Gastrocnemius medialis (tissue), 4 donors: ENCODE measurements at regions not wholly inside any gene's neighbourhood (a gene's known extent, or its start where the extent isn't known, plus 50 kb on each side); places are given as distances from the start of the nearest gene placed in this dataset.

Source experiments
- CTCF ChIP-seq, 5 experiments: fragments of 450-650 bp in 3 of 5; fragments of 200-600 bp in 2 of 5; sonication (generic) in 2 of 5; IDR thresholded peaks in 4 of 5; conservative IDR thresholded peaks in 1 of 5; 1 replicate in 4 of 5; 2 replicates in 1 of 5; pipeline ENCODE4 v1.5.1; 2016 to 2019; ENCODE audit warnings: antibody characterized with exemption in 5 of 5, mild to moderate bottlenecking in 3 of 5, moderate library complexity in 3 of 5
- POLR2A ChIP-seq, 2 donors: fragments of 450-650 bp; IDR thresholded peaks; one replicate each; pipeline ENCODE4 v1.6.1; 2017; ENCODE audit warnings: antibody characterized with exemption in 2 of 2, mild to moderate bottlenecking in 2 of 2, moderate library complexity in 2 of 2

GRCh38 chr2:41963661-41964525 is 83.9 kb upstream of the PKDCC start:
- TF ChIP-seq CTCF (IDR thresholded peaks at IDR 0.05 in 4 of 5, conservative IDR thresholded peaks at IDR 0.05 in 1 of 5) (no peak), POLR2A (IDR thresholded peaks at IDR 0.05) (no peak)
